ENCODE measurements at regions not wholly inside any gene's neighbourhood (a gene's known extent, or its start where the extent isn't known, plus 50 kb on each side); places are given as distances from the start of the nearest gene placed in this dataset.

DNA sequence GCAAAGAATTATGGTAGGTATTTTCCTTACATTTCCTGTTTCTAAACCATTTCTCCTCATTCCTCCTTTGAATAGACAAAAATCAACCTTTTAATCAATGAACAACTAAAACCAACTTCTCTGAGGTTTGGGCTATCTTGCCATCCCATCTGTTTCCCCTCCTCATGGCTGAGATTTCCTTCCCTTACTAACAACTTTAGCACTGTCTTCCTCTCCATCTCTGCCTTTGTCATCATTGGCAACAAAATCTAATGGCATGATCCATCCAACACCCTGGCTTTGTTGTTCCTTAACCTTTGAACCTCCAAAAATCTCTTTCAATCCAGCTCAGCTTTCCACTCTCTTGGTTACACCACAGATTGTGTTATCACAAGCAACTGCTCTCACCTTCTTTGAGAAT, 95.3 kb upstream of the FAM136A start:
- no peak for DNase-seq

GRCh38 chr2:70396612-70397011, 94.7 kb upstream of the FAM136A start:
- DNase-seq: no peak

GRCh38 chr2:70393881-70394280, 92.0 kb upstream of the FAM136A start:
- no peak for DNase-seq

GRCh38 chr2:70391988-70392387, 90.1 kb upstream of the FAM136A start:
- no peak for DNase-seq

GRCh38 chr2:70391259-70391658, 89.4 kb upstream of the FAM136A start:
- DNase-seq: no peak

GRCh38 chr2:70388813-70389212, 86.9 kb upstream of the FAM136A start:
- DNase-seq: no peak

GRCh38 chr2:70388128-70388527, 86.3 kb upstream of the FAM136A start:
- no peak for DNase-seq

DNA sequence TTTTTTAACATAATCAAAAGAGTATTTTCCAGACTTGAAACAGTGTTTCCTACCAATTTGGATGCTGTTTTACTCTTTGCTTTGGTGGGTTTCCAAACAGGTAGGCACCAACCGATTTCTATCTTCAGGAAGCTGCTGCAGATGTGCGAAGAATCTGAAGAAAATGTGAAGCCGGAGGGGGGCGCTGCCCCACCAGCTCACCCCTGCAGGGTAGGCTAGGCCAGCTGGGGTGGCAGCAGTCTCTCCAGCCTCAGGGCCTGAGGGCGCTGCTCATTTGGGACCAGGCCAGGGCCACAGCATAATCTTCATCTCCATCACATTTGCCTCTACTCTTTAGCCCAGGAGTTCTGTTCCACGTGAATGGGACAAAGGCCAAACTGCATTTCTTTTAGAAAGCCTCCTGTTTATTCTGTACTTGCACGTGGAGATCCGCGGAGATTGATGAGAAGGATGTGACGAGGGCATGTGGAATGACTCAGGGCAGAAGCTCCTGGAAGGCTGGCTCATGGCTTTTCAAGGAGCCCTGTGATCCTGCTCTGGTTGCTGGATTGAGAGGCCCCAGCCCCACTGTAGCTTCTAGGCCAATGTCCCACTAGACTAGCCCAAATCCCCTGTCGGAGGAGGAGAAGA, 84.2 kb upstream of the FAM136A start:
- DNase-seq: no peak

GRCh38 chr2:70385204-70385603, 83.3 kb upstream of the FAM136A start:
- no peak for DNase-seq

DNA sequence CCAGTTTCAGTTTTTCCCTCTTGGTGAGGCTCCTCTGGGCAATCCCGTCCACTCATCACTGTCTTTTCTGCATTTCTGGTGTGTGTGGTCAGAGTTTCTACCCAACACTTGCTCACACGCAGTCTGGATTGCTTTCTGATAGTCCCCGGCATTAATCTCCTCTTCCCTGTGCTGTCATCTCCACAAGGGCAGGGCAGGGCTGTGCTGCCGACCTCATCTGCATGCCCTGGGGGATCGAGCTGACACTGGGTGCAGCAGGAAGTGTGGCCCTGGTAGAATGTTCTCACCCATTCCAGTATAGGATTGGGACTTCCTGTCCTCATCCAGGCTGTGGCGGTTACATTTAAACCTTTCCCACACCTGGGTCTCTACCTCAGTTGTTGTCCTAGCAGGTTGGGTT, 80.0 kb upstream of the FAM136A start:
- DNase-seq: no peak

DNA sequence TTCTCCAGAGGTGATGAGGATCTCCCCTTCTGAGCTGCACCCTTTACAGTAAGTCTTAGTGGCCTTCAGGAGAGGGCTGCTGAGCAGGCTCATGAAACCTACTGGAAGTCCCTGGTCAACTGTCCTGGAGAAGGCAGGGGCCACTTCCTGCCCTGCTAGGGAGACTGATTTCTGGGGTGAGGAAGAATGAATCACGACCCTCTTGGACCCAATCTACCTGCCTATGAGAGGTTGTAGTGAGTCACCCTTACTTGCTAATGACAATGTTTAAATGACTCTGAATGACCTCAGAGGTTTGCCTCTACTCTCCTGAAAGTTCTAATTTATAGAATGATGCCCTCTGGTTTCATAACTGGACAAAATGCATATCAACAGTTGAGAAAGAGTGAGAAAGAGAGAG, 79.4 kb upstream of the FAM136A start:
- DNase-seq: no peak

- no peak for DNase-seq
Measured at GRCh38 chr2:70380621-70381020, 78.8 kb upstream of the FAM136A start.

DNA sequence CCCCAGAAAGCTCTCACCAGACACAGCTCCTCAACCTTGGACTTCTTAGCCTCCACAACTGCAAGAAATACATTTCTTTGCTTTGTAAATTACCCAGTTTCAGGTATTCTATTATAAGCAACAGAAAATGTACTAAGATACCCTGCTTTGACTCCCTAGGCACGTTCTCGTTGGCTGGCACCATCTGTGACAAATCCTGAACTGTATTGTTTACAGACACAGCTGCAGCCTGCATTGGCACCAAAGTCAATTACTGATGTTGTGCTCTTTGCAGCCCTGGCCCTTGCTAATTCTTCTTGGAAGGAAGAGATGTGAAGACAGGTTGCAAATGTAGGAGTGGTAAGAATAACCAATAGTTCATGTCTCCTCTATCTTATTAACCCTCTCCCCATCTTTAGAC, 72.7 kb upstream of the FAM136A start:
- no peak for DNase-seq

- DNase-seq: peak; percentile 26 to 85
Measured at GRCh38 chr2:70371753-70372152, 69.9 kb upstream of the FAM136A start.

- DNase-seq: no peak
Measured at GRCh38 chr2:70369082-70369481, 67.2 kb upstream of the FAM136A start.

DNA sequence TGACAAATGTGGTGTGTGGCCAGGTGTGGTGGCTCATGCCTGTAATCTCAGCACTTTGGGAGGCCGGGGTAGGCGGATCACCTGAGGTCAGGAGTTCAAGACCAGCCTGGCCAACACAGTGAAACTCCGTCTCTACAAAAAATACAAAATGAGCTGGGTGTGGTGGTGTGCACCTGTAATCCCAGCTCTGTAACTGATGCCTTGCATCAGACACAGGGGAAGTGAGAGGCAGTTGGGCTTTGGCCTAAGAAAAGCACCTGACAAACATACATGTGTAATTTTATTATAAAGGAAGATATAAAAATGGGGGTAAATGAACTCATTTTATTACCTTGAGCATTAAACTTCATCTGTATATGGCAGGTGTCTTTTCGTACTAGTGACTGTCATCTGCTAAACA, 66.7 kb upstream of the FAM136A start:
- no peak for DNase-seq

DNA sequence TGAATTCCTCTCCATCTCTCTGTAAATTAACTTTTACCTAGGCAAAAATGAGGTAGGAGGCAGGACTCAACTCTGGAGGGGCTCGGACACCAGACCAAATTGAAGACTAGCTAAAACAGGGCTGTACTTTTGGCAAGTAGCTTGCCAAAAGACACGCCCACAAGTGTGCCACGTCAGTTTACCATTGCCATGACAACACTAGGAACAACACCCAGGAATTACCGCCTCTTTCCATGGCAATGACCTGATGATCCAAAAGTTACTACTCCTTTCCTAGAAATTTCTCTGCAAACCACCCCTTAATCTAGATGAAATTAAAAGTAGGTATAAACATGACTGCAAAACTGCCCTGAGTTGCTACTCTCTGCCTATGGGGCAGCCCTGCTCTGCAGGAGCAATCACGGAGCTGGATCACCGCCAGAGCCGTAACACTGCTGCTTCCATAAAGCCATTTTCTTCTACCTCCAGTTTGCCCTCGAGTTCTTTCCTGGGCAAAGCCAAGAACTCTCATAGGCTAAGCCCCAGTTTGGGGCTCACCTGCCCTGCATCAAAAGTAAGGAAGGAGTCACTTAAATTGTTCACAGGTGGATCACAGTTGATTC, 66.0 kb upstream of the FAM136A start:
- no peak for DNase-seq

- no peak for DNase-seq
Measured at GRCh38 chr2:70362661-70363060, 60.8 kb upstream of the FAM136A start.

- no peak for DNase-seq
Measured at GRCh38 chr2:70360661-70361270, 58.9 kb upstream of the FAM136A start.

DNA sequence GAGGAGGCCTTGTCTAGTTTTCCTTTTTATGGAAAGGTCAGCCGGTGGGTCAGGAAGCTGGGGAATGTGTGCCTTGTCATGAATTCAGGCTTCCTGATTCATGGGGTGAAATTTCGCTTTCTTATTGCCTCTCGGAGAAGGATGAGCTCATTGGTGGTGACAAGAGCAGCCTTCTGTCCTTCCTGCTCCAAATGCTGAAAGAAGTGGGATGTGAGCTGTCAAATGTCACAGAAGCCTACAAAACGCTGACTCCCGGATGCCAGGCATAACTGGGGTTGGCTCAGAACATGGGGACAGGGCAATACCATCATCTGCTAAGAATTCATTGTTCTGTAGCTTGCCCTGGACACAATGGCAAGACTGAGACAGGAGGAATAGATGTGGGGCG, 55.8 kb upstream of the FAM136A start:
- no peak for DNase-seq

GRCh38 chr2:70356941-70357683, 55.2 kb upstream of the FAM136A start:
- DNase-seq: no peak

- DNase-seq: no peak
Measured at GRCh38 chr2:70354264-70354949, 52.5 kb upstream of the FAM136A start.

All from SW 1271 (cell line).